ENCODE measurements at regions not wholly inside any gene's neighbourhood (a gene's known extent, or its start where the extent isn't known, plus 50 kb on each side); places are given as distances from the start of the nearest gene placed in this dataset.

DNA sequence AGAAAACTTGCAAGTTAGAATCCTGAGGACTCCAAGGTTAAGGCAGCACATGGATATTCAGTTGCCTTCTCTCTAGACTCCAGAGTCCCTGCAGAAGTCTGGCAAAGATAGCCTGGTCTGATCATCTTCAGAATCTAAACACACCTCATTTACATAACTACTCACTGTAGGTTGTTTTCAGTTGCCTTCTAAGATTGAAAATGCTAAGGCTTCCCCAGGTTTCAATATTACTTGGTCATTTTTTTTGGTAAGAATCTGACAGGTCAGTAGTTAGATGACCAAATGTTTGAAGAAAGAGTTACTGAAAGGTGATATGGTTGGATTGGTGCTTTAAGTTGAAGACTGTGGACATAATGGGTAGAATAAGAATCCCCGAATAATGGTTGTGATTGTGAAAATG, 205.4 kb upstream of the KCNJ16 start:
- TF ChIP-seq POLR2A (IDR thresholded peaks at IDR 0.05) = no peak
- TF ChIP-seq, protein P1, sequence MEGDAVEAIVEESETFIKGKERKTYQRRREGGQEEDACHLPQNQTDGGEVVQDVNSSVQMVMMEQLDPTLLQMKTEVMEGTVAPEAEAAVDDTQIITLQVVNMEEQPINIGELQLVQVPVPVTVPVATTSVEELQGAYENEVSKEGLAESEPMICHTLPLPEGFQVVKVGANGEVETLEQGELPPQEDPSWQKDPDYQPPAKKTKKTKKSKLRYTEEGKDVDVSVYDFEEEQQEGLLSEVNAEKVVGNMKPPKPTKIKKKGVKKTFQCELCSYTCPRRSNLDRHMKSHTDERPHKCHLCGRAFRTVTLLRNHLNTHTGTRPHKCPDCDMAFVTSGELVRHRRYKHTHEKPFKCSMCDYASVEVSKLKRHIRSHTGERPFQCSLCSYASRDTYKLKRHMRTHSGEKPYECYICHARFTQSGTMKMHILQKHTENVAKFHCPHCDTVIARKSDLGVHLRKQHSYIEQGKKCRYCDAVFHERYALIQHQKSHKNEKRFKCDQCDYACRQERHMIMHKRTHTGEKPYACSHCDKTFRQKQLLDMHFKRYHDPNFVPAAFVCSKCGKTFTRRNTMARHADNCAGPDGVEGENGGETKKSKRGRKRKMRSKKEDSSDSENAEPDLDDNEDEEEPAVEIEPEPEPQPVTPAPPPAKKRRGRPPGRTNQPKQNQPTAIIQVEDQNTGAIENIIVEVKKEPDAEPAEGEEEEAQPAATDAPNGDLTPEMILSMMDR (IDR thresholded peaks at IDR 0.05) = no peak
